GM19463 (cell line): ENCODE measurements at regions not wholly inside any gene's neighbourhood (a gene's known extent, or its start where the extent isn't known, plus 50 kb on each side); places are given as distances from the start of the nearest gene placed in this dataset.
"Not testable (repeated sequence)": the region's sequence is repeated elsewhere in the genome, so short reads cannot be mapped to it uniquely, and the experiment has no call there.

Experiments used
- ATAC-seq: cut with Tn5 transposase; IDR thresholded peaks from one replicate; pipeline ENCODE4 v1.9.1; 2021; ENCODE audit warnings: mild to moderate bottlenecking, moderate library complexity; ENCODE audit not compliant: unreplicated experiment

DNA sequence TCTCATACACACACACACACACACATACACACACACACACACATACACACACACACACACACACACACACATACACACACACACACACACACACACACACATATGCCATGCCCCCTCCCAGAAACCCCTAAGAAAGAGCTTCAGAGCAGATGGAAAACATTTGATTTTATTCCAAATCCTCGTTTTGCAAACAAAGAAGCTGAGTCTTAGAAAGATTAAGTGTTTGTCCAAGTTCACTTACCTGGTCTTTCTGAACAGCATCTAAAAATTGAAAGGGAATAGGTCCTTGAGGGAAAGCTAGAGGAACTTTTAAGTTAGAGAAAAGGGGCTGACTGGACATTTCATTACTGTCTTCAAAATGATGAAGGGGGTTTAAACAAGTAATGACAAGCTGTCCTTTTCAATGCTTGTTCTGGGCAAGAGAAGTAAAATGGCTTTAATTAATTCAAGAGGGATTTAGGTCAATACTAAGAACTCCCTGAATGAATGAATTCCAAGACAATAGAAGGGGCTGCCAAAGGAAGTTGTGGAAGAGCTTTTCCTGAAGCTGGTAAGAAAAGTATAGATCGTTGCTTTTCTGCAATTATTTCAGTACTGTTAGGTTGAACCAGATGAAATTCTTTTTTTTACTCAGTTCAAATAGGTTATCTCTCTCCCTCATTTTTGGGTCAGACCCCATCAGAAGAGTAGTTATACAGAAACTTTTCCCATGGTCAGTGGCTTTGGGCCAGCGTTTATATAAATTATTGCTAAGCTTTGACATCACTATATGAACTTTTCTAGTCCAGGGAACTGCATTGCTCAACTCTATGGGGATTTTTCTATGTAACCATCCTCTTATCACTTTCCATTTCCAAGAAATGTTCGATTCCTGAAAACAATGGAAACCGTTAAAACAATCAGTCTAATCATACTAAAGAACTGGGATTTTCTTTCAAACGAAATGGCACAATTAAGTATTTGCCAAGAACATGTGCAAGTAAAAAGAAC lies 261.4 kb downstream of the MTERF1 start:
- ATAC-seq, result no peak

DNA sequence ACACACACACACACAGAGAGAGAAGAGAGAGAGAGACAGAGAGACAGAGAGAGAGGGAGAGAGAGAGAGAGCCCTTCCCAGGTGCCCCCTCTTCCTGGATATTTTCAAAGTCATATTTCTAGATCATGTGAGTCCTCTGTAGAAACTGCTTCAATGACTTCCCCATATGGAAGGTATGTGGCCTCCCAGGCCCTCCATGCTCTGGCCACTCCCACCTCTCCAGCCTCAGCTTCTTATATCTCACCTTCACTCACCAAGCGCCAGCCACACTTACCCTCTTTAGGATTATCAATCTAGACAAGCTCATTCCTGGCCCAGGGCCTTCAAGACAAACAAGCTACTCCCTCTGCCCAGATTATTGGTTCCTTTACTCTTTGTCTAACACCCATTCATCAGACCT lies 259.7 kb downstream of the MTERF1 start:
- no peak for ATAC-seq

DNA sequence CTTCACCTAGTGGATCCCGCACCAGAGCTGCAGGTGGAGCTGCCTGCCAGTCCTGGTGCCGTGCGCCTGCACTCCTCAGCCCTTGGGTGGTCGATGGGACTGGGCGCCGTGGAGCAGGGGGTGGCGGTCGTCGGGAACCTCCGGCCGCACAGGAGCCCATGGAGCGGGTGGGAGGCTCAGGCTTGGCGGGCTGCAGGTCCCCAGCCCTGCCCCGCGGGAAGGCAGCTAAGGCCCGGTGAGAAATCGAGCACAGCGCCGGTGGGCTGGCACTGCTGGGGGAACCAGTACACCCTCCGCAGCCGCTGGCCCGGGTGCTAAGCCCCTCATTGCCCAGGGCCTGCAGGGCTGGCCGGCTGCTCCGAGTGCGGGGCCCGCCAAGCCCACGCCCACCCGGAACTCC lies 253.2 kb downstream of the MTERF1 start:
- not testable (repeated sequence) for ATAC-seq

DNA sequence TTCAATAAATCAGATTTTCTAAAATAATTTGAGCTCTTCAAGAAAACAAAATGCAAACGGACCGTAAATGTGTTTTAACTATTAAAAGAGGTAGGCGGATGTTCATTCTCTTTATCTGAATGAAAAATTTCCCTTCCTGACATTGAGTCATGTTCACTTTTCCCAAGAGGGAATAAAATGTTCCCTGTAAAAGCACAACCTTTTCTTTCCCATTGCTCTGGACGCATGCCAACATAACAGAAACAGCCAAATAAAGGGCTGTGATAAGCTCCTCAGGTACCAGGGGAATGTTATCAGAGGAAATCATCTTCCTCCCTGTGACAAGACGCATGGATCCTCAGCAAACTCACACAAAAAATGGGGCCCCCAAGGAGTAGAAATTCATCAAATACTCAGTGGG lies 251.8 kb downstream of the MTERF1 start:
- ATAC-seq, result no peak

DNA sequence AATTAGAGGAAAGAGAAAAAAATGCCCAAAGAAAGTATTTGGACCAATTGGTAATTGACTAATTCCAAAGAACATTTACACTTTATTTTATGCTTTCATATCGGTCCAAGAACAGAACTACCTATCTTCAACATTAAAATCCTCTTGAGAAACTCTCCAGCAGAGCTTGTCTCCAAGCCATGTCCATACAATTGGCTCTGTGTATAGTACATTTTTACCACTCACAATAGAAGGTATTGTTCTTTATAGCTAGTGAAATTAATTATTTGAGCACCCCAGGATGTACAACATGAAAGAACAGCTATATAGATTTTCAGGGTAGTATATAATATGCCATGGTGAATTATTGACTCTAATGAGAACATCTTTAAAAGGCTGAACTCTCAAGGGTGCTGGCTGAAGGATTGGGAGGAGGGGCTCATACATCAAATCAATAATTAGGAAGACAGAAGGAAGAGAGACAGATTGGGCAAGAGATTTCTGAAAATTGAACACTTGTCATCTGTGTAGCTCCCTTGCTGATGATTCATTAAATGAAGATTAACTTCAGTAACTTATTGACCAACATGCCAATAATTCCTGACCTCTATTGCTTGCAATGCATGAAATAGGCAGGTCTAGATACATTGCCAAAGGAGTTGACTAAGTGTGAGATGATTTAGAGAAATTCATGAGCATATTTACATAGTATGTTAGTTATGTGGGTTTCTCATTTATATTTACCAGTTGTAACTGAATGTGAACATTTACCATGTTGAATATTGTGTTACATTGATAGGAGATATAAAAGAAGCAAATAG lies 249.7 kb downstream of the MTERF1 start:
- ATAC-seq, result no peak

DNA sequence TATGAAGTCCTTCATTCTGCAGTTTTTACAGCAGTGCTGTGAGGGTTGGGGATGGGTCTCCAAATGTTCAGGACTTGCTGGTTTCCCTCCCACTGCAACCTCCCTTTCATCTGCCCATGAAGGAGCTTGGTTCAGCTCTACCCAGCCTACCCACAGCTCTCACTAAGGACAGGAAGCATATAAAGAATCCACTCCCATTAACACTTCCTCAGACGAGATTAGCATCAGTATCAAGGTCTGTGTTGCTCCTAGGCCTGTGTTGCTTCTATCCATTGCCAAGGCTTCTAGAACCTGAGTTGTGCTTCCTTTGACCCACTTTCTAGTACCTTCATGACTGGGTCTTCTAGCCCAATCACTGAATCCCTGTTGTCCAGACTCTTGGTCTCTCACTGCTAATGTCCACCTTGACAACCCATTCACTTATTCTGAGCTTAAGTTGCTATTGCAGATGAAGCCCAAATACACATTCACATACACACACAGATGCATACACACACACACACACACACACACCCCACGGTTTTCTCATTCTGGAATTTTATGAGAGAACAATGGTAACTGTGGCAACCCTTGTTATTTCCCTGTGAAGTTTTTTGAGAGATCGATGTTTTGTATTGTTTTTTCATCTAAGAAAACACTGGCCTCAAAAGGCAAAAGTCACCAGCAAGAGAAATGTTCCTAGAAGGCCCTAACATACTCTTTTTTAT lies 248.1 kb downstream of the MTERF1 start:
- no peak for ATAC-seq

DNA sequence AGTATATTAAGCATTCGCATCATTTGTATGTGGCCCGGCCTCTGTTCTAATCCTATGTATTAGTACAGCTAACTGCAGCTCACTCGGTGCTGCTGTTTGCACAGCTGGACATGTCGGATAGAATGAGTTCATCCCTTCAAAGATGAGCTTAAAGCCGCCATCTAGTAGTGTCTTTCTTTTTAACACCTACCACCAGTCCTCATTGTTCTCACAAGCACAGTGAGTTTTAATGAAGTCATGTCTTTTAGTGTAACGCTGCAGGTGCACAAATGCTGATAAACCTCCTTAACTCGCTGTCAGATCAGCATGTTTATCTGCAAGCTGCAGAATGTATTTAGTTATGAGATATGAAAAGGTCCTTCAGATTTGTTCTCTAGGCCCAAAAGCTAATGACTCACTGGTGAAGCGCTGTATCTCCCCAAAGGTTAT lies 247.5 kb downstream of the MTERF1 start:
- ATAC-seq, result no peak

DNA sequence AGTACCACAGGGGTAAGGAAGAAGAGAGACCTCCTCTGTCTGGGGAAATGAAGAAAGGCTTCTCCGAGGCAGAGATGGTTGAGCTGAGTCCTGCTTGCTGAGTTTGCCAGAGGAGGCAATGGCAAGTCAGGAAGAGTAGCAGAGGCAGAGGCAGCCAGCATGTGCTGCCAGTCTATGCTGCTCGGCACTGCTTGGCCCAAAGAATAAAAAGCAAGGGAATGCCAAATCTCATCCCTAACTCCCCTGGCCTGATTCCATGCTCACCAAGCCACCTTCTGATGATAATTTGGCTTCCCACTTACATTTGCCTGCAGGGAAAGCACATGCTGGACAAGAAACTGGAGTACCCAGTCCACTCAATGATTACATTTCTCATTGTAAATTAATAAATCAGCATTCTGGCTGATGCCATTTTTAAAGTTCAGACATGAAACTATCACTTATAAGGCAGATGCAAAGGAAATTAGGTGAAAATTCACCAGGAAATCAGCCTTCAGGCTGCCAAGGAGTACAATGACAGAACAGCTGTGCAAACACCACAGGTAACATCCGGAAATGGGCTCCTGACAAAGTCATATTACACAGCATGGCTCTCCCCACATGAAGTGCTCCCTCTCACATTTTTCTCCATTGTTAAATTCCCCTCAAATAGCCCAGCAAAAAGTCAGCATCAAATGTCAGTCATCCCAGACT lies 245.9 kb downstream of the MTERF1 start:
- no peak for ATAC-seq

DNA sequence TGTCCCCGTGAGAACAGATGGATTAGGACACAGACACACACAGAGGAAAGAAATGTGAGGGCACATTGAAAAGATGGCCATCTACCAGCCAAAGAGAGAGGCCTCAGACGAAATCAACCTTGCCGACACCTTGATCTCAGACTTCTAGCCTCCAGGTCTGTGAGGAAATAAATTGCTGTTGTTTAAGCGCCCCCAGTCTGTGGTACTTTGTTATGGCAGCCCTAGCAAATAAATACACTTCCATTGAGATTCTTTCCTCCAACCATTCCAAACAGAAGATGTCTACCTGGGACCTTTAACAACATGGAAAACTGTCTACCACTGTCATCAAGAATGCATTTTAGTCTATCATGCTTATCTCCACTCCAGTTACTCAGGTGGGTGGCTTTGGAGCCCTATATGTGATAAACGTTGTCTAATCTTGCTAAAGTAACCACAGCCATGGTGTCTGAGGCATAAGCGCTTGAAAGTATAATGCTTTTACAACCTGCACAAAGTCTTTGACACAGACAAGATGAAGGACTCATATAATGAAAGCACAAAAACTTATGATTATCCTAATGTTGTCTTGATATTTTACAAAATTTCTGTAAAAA lies 244.3 kb downstream of the MTERF1 start:
- peak; percentile 61 for ATAC-seq

DNA sequence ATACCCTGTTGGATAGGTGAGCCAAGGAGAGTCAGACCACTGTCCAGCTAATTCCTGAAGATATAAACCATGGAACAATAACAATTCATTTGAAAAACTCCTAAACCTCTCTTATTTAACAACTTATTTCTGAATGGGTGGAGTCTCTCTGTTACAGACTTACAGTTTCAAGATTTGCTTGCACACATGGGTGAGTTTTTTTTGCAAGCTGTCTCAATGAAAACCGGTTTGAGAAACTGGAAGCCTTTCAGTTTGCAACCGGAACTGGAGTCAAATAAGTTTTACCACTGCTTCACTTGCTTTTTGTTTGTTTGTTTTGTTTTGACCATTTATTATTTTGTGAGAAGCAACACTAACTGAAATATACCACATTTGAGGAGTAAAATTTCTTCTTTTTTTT lies 243.8 kb downstream of the MTERF1 start:
- ATAC-seq, result no peak

DNA sequence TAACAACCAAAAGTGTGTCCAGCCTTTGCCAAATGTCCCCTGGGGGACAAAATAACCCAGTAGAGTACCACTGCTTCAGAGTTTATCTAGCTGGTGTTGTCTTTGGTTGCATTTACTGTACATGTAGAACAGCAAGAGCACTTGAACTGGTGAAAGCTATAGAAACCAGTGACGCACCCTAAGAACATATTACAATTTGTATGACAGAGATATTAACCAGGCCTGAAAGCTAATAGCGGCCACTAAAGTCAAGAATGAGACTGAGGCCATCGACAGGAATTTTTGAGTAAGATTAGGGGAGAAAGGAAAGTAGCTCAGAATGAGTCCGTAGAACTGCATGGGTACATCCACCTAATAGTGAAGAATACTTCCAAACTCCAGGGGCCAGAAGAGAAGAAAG lies 236.2 kb downstream of the MTERF1 start:
- no peak for ATAC-seq

DNA sequence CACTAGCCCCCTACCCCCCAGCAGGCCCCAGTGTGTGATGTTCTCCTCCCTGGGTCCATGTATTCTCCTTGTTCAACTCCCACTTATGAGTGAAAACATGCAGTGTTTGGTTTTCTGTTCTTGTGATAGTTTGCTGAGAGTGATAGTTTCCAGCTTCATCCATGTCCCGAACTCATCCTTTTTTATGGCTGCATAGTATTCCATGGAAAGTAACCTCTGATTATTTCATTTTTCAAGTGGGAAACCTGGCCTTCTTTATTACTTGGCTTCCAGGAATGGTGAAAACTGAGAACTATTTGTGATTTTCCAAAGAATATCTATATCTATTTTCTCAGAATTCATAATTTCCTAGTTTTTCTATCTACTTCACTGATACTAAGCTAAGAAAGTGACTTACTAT lies 235.0 kb downstream of the MTERF1 start:
- no peak for ATAC-seq

DNA sequence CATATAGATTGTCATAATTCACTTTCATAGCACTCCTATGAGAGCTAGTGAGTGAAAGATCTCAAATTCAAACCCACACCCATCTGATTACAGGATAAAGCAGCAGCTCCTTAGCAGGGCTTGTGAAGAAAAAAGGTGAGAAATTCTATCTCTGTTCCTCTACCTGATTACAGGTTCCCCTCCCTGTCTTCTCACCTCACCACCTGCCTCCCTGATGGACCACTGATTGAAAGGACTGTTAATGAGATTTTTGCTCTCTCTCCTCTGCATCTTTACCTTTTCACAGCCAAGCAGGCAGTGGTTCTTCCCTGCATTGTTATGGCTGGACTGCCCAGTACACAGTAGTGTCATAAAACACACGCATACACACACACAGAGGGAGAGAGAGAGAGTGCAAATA lies 228.5 kb downstream of the MTERF1 start:
- ATAC-seq, result no peak

DNA sequence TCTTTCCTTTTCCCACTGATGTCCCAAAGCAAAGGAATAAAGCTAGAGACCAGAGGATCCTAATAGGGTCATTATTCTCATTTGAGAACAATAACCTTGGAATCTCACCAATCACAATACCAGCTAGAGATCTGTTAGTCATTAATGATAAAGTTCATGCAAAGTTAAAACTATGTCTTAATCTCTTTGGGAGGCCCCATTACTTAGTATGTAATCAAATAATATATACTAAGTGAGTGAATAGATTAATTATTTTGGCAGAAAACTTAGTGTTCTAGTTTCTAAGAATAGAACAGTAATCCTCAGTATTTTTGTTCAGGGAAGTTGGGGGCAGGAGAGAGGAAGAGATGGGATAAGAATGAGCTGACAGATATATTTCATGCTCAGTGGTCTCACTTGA lies 227.2 kb downstream of the MTERF1 start:
- ATAC-seq, result no peak

DNA sequence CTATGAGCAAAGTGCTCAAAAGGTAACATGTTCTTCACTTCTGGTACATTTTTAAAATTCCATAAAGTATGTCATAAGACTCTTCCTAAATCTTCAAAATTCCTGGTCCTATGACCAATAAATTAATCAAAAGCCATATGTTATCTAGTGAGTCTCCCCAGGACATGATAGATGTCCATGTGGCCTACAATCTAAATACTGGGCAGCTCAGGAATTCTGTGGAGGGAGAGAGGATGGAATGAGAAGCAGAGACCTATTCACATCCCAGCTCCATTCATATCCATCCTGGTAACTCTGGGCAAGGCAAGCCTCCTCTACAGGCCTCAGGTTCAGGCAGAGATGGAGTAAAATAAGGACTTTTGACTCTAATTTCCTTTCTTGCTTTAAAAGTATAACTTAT lies 224.8 kb downstream of the MTERF1 start:
- ATAC-seq, result no peak

DNA sequence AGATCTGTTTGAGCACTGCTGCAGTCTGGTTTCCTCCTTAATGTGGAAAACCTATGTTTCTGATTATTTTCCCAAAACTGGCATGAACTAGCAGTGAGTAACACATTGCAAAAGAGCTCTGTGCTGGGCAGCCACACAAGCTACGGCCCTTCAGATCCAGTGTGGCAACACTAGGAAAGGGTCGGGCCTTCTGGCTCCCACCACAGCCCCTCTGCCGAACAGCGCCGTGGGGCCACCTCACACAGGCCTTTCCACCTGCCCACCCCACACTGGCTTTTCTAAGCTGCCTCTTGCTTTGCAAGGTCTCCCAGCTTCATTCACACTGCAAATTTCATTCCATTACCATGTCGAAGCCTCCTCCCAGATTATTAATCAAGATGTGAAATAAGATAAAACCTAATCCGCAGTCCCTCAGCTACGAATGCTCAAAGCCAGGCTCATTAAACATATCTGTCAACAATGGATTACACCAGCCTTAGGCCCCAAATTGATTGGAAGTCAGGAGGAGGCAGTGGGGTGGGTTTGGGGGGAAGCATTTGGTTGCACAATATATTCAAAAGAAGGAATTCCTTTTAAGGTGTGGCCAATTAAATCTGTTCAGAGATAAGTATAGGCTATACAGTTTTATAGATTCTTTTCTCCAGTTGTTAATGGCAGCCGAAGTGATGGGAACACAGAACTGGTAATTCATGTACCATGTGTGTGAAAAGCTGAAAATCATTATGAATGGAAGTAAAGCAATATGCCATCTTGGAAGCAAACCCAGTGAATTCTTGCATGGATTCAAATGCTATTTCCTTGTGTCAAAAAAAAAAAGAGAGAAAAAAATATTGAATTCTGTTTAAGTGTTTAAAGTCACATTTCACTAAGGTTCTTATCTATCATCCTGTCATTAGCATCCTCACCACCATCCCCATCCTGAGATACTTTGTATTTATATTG lies 223.7 kb downstream of the MTERF1 start:
- no peak for ATAC-seq

DNA sequence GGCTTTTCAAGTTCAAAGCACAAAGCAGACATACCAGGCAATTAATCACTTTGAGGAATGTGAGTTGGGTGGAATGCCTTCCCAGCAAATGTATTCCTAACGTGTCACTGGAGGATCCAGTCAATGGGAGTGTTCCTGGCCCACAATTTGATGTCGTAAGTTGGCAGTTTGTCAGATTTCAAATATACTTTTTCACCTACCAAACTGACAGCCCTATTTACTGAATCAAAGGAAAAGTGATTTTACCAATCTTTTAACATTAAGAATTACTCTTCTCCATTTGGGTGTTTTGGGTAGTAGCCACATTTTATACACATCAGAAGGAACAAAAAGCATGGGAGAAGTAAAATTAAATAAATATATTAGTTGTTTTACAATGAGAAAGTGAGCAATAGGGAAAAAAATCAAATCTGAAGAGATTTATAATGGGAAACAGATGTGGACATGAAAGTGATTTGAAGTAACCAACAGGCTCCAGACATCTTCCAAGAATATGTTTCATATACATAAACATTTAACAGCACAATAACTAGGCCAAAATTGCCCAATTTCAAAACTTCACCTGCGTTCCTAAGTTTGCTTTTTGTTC lies 222.9 kb downstream of the MTERF1 start:
- no peak for ATAC-seq

DNA sequence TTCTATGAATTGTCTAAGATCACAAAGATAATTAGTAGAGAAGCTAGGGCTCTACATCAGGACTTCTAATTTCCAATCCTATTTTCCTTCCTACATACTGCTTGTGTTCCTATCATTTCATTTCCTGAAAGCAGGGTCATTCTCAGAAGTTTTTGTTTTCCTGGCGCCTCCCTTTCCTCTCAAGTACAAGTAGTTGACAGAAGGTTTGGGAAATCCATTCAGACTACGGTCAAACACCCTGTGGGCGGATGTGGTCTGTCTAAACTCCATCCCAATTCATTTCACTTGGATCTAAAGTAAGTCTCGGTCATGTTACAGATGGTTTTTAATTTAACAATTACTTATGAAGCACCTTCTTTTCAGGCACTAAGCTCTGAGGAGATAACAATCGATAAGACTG lies 221.4 kb downstream of the MTERF1 start:
- no peak for ATAC-seq
